Activated naive CD8-positive, alpha-beta T cell treated with anti-CD3 and anti-CD28 coated beads, Interleukin-2, amount 50 U/mL, for 16 hours (primary cell): ENCODE measurements at regions not wholly inside any gene's neighbourhood (a gene's known extent, or its start where the extent isn't known, plus 50 kb on each side); places are given as distances from the start of the nearest gene placed in this dataset.
"Not testable (repeated sequence)": the region's sequence is repeated elsewhere in the genome, so short reads cannot be mapped to it uniquely, and the experiment has no call there.

Experiments
- DNase-seq: peaks from one replicate; pipeline ENCODE4 v3.0.0-alpha.2; 2020; ENCODE audit warnings: low read depth, low spot score

- no peak for DNase-seq
Measured at GRCh38 chr3:101913168-101913567, 63.9 kb downstream of the NFKBIZ start.

DNA sequence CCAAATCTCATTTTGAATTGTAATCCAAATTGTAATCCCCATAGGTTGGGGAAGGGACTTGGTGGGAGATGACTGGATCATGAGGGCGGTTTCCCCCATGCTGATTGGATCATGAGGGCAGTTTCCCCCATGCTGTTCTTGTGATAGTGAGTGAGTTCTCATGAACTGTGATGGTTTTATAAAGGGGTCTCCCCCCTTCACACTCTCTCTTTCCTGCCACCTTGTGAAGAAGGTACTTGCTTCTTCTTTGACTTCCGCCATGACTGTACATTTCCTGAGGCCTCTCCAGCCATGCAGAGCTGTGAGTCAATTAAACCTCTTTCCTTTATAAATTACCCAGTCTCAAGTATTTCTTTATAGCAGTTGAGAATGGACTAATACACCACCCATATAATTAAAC lies 68.4 kb downstream of the NFKBIZ start:
- DNase-seq: not testable (repeated sequence)

GRCh38 chr3:101922151-101922725 lies 72.9 kb downstream of the NFKBIZ start:
- DNase-seq: not testable (repeated sequence)

DNA sequence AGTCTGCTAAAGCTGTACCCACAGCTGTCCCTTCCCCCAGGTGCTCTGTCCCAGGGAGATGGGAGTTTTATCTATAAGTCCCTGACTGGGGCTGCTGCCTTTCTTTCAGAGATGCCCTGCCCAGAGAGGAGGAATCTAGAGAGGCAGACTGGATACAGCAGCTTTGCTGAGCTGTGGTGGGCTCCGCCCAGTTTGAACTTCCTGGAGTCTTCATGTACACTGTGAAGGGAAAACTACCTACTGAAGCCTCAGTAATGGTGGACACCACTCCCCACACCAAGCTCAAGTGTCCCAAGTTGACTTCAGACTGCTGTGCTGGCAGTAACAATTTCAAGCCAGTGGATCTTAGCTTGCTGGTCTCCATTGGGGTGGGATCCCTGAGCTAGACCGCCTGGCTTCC lies 75.3 kb downstream of the NFKBIZ start:
- not testable (repeated sequence) for DNase-seq

DNA sequence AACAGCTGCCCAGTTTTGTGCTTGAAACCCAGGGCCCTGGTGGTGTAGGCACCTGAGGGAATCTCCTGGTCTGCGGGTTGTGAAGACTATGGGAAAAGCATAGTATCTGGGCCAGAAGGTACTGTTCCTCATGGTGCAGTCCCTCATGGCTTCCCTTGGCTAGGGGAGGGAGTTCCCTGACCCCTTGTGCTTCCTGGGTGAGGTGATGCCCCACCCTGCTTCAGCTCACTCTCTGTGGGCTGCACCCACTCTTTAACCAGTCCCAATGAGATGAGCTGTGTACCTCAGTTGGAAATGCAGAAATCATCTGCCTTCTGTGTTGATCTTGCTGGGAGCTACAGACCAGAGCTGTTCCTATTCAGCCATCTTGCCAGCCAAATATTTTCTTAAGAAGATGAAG lies 75.8 kb downstream of the NFKBIZ start:
- DNase-seq: not testable (repeated sequence)

DNA sequence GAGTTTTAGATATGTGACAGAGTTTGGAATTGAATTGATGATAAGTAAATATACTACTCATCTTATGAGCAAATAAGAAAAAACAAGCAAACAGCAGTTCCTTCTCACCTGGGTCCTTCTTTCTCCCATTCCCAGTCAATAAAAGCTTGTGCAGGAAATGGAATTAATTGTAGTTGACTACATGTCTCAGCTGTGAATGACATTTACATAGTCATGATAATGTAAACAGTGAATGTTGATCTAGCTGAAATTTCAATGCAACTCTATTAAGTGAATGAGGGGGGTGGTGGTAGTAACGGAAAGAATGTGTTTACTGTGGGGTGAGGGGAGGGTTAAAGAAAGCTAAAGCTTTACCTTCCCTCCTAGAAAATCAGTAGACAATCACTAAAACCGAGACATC lies 76.2 kb downstream of the NFKBIZ start:
- no peak for DNase-seq

- DNase-seq: no peak
Measured at GRCh38 chr3:101926594-101927105, 77.3 kb downstream of the NFKBIZ start.

DNA sequence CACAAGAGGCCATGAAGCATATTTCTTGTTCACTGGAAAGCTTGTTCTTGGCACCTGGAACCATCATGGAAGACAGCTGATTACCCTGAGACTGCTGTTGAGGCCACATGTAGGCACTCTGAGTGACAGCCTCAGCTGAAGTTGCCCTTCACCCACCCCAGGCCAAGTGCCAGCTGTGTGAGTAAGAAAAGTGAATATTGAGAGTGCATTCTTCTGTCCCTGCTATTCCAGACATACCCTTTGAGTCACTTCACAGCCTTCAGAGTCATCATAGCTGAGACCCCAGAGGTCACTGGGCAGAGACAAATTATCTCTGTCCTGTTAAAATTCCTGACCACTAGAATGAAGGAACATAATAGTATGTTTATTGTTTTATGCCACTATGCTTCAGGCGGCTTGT lies 79.6 kb downstream of the NFKBIZ start:
- no peak for DNase-seq

DNA sequence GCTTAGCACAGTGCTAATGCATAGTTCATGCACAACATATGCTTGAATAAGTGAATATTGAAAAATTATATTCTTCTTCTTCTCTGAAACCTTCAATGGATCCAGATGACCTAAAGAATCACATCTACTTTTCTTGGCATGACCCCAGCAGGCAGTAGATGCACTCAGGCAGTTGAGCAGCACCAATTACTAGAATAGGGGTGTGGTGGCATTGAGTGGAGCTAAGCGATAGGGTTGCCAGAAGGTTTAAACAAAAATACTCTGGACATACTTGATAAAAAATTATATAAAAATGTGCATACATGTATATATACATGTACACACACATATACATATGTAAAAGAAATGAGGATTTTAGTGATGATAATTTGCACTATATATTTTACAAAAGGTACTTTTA lies 81.8 kb downstream of the NFKBIZ start:
- no peak for DNase-seq

DNA sequence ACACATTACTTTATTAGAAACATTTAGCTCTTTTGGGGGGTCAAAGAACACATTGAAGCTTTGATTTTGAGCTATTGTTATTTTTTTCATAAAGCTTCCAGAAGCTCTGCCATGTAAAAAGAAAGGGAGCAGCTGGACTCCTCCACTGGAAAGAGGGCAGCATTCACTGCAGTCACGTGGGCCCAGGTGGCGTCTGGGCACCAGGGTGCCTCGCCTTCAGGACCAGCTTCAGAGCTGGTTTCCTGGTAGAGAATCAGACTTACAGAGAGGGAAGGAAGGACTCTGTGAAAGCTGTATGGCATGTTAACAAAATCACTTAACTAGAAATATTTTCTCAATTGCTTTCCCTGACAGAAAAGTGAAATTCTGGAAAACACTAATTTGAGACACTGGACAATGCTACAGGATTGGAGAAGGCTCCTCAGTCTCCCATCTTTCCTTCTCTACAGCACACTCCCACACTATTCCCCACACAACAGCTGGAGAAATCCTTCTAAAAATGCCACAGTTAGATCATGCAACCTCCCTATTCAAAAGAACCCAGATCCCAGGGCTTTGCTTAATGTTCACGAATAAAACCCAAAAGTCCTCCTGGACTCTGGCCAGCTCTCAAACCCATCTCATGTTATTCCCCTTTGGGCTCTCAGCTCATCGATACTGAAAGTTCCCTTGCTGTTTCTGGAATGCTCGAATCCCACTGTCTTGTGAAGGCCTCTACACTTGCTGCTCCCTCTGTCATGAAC lies 83.2 kb downstream of the NFKBIZ start:
- DNase-seq: no peak

DNA sequence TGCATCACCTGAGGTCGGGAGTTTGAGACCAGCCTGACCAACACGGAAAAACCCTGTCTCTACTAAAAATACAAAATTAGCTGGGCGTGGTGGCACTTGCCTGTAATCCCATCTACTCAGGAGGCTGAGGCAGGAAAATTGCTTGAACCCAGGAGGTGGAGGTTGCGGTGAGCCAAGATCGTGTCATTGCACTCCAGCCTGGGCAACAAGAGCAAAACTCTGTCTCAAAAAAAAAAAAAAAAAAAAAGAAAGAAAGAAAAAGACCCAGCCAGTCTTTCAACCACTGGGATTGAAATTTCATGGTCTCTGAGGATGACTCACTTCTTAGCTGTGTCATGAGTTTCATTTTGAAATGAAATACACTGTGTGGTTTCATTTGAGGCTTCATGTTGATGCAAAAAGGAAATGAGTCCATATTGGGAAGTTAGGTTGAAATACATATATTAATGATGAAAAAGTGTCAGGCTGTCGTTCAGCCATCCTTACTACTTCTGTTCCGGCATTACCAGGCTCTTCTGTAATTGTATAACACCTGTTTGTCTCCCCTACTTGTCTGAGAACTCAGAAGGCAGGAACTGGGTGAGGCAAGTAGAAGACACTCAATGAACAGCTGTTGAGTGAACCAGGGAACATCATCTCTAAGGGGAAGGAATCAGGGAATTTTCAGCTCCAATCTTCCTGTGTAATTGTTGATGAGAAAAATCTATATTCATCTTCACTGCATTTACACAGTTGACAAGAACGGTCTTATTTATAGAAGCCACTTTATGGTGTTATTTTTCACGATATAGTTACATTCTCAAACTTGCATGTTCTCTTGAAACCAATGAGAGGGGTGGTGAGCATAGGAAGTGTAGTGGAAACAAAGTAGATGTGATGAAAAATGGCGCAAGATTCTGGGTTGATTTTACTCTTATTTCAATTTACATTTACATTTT lies 87.4 kb downstream of the NFKBIZ start:
- no peak for DNase-seq

DNA sequence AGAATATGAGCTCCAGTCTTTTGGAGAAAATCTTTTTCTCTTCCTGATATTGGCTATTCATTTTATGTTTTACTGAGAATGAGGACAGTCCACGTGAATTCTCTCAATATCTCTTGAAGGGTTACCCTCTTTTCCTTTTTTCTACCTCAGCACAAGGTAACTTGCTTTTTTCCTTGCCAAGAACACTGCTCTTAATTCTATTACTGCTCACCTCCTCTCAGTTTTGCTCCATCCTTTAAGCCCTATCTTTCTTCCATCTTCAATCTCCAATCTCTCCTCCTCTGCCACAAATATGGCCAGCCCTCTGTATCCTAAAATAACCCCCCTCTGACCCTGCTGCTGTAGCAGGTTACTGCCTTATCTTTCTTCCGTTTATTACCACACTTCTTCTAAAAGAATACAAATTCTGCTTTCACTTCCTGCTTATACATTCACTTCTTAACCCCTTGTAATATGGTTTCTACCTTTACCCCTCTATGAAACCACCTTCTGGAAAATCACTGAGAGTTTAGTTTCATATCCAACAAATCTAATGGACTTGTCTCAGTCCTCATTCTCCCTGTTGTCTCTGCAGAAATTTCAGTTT lies 89.0 kb downstream of the NFKBIZ start:
- no peak for DNase-seq

DNA sequence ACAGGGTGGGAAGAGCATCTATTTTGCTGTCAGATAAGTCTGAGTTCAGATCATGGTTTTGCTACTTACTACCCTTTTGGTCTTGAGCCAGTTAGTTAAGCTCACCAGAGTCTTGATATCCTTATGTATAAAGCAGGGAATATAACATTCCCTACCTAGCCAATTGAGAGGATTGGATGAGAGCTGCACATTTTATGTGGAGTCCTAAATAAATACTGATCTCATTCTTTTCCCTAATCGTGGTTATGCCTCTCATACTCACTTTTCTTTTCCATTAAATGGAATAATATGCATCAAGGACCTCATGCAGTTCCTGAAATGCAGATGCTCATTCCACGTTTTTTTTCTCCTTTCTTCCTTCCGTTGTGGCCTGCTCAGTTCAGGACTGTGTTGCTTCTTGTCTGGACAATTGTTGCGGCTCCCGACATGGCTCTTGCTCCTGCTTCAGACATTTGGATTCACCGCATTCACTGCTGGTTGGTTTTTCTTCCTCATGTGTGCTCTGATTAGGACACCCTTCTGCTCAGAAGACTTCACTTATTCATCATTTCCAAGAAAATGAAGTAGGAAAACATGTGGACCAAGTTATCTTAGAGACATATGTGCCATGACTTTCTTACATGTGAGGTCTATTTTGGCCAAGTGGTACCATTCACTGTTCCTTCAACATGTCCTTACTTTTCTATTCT lies 90.2 kb downstream of the NFKBIZ start:
- no peak for DNase-seq

GRCh38 chr3:101940521-101941317 lies 91.4 kb downstream of the NFKBIZ start:
- DNase-seq: no peak

DNA sequence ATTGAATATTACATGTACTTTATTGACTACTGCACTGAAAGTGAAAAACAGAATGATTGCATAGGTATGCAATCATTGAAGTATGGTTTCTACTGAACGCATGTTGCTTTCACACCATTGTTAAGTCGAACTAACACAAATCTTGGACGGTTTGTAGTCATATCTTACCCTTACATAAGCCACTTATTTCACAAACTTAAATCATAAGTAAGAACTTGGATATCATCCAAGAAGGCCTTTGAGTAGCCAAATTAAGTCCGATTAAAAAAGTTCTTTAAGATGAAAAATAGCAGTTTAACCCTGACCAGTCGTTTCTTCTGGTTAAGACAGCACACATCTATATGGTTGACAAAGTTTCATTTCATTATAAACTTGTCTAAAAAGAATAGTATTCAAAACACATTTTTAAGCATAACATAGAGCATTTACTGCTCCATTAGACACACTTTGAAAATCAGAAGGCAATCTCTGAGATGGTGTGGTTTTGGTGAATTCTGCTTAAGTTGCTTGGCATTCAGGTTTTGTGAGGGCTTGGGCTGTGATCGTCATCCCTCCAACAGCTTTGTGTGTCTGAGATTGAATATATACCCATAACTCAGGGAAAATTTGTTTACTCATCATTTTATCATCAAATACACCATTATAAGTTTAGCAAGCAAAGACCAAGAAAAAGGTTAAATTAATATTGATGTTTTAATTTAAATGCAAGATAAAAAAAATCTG lies 92.2 kb downstream of the NFKBIZ start:
- no peak for DNase-seq

- no peak for DNase-seq
Measured at GRCh38 chr3:101942356-101942755, 93.0 kb downstream of the NFKBIZ start.

- DNase-seq: no peak
Measured at GRCh38 chr3:101943029-101943428, 93.7 kb downstream of the NFKBIZ start.

- no peak for DNase-seq
Measured at GRCh38 chr3:101944308-101944707, 95.0 kb downstream of the NFKBIZ start.

DNA sequence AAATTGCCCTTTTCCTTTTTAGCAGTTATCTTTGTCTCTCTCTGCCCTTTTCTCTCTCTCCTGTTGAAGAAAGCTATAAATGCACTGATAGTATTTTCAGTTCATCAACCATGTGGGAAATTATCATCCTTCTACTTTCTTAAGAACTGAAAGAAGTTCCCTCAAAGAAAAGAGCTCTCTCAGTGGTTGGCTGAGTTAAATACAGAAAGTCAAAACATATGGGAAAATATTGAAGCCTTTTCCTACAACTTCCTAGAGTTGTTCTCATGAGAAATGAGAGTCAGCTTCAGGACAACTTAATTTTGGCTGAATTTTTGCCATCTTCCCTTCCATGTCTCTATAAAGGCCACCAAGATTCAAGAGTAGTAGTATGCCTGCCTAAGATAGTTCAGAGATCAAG lies 96.7 kb downstream of the NFKBIZ start:
- no peak for DNase-seq

- no peak for DNase-seq
Measured at GRCh38 chr3:101946906-101947305, 97.6 kb downstream of the NFKBIZ start.
